A549 (cell line): ENCODE measurements at regions not wholly inside any gene's neighbourhood (a gene's known extent, or its start where the extent isn't known, plus 50 kb on each side); places are given as distances from the start of the nearest gene placed in this dataset.
"Not testable (repeated sequence)": the region's sequence is repeated elsewhere in the genome, so short reads cannot be mapped to it uniquely, and the experiment has no call there.

Experiments used
- CHD2 ChIP-seq: fragments of 150-350 bp; IDR thresholded peaks from 2 replicates; pipeline ENCODE4 v1.6.1; 2014; ENCODE audit warnings: low read length; ENCODE audit not compliant: partially characterized antibody
- CTCF ChIP-seq: fragments of >200 bp; sonication (Bioruptor Twin); formaldehyde crosslinking; IDR thresholded peaks from 3 replicates; pipeline ENCODE4 v1.5.1; 2016
- ELK1 ChIP-seq: fragments of 150-350 bp; IDR thresholded peaks from 2 replicates; pipeline ENCODE4 v1.6.1; 2014; ENCODE audit warnings: low read depth, mild to moderate bottlenecking, low read length
- GATA3 ChIP-seq: IDR thresholded peaks from 2 replicates; pipeline ENCODE4 v1.6.1; 2012; ENCODE audit warnings: borderline replicate concordance
- RAD21 ChIP-seq, 2 experiments: fragments of >200 bp in 1 of 2; sonication (Bioruptor Twin) in 1 of 2; formaldehyde crosslinking in 1 of 2; IDR thresholded peaks in 1 of 2; conservative IDR thresholded peaks in 1 of 2; 2 replicates in 1 of 2; 3 replicates in 1 of 2; pipeline ENCODE4 v1.6.1; 2012 to 2018; ENCODE audit warnings: inconsistent platforms in 1 of 2
- RCOR1 ChIP-seq: fragments of 150-350 bp; IDR thresholded peaks from 2 replicates; pipeline ENCODE4 v1.6.1; 2014; ENCODE audit warnings: antibody characterized with exemption, low read length, low read depth
- RFX5 ChIP-seq: fragments of 450-650 bp; IDR thresholded peaks from 2 replicates; pipeline ENCODE4 v1.7.1; 2014; ENCODE audit warnings: antibody characterized with exemption, mild to moderate bottlenecking, moderate library complexity
- SMC3 ChIP-seq: fragments of >200 bp; sonication (Bioruptor Twin); formaldehyde crosslinking; IDR thresholded peaks from 3 replicates; pipeline ENCODE4 v1.6.1; 2018; ENCODE audit warnings: inconsistent platforms

GRCh38 chr9:63787454-63787853 lies 1497.6 kb downstream of the FOXD4L5 start:
- TF ChIP-seq CHD2; RFX5; RAD21 (conservative IDR thresholded peaks at IDR 0.05 in 1 of 2, IDR thresholded peaks at IDR 0.05 in 1 of 2); ELK1; GATA3; CTCF; SMC3; RCOR1: not testable (repeated sequence)
